HEK293 (cell line): ENCODE measurements at regions not wholly inside any gene's neighbourhood (a gene's known extent, or its start where the extent isn't known, plus 50 kb on each side); places are given as distances from the start of the nearest gene placed in this dataset.

Experiments used
- CTCF ChIA-PET: fragments of 350-600 bp; formaldehyde crosslinking; extraction: SDS; loops from one replicate; lab custom pipeline; 2021; ENCODE audit warnings: antibody characterized with exemption; lab: Yijun Ruan, JAX
- POLR2A ChIA-PET: fragments of 300-600 bp; formaldehyde crosslinking; extraction: SDS; loops from one replicate; lab custom pipeline; 2020; ENCODE audit warnings: antibody characterized with exemption, inconsistent platforms; lab: Yijun Ruan, JAX
- H3K27ac ChIP-seq: fragments of 200-500 bp; sonication (Bioruptor generic); 2 replicates; pipeline ENCODE4 v1.5.1; 2014; ENCODE audit warnings: low read depth, low read length, control low read depth, inconsistent platforms; ENCODE audit errors: extremely low read depth
- H3K36me3 ChIP-seq, 2 experiments: fragments of 200-500 bp in 1 of 2; sonication (Bioruptor generic) in 1 of 2; 1 replicate in 1 of 2; 2 replicates in 1 of 2; pipeline ENCODE4 v1.5.1; 2014 to 2017; ENCODE audit warnings: inconsistent platforms in 2 of 2, low read length in 2 of 2; ENCODE audit not compliant: control insufficient read depth in 2 of 2, insufficient read depth in 1 of 2
- H3K4me1 ChIP-seq: fragments of 200-500 bp; sonication (Bioruptor generic); 2 replicates; pipeline ENCODE4 v1.5.1; 2014; ENCODE audit warnings: mild to moderate bottlenecking, low read length, inconsistent platforms; ENCODE audit not compliant: control insufficient read depth, insufficient read depth
- H3K4me3 ChIP-seq: 2 replicates; pipeline ENCODE4 v1.5.1; 2011; ENCODE audit warnings: low read depth, mild to moderate bottlenecking, control low read depth, low read length, moderate library complexity
- H3K9me3 ChIP-seq: fragments of 200-500 bp; sonication (Bioruptor generic); 2 replicates; pipeline ENCODE4 v1.5.1; 2014; ENCODE audit warnings: low read depth, low read length, inconsistent platforms; ENCODE audit not compliant: control insufficient read depth, insufficient read depth
- GLI4 ChIP-seq: fragments of 450-650 bp; formaldehyde crosslinking; IDR thresholded peaks from 2 replicates; pipeline ENCODE4 v1.5.1; 2016; ENCODE audit warnings: missing biosample characterization, missing genetic modification characterization
- GLIS2 ChIP-seq: fragments of 450-650 bp; formaldehyde crosslinking; IDR thresholded peaks from 2 replicates; pipeline ENCODE4 v1.5.1; 2016; ENCODE audit warnings: missing biosample characterization, missing genetic modification characterization
- RBAK ChIP-seq: fragments of 450-650 bp; formaldehyde crosslinking; IDR thresholded peaks from 2 replicates; pipeline ENCODE4 v1.5.1; 2016; ENCODE audit warnings: missing biosample characterization, missing genetic modification characterization
- TSHZ1 ChIP-seq: fragments of 450-650 bp; formaldehyde crosslinking; IDR thresholded peaks from 2 replicates; pipeline ENCODE4 v1.5.1; 2016; ENCODE audit warnings: missing biosample characterization, missing genetic modification characterization, borderline replicate concordance
- ZNF221 ChIP-seq: fragments of 450-650 bp; formaldehyde crosslinking; IDR thresholded peaks from 2 replicates; pipeline ENCODE4 v1.5.1; 2017; ENCODE audit warnings: missing biosample characterization, missing genetic modification characterization, borderline replicate concordance
- ZNF274 ChIP-seq, 2 experiments: fragments of 200-500 bp in 1 of 2; fragments of 450-650 bp in 1 of 2; sonication (Bioruptor generic) in 1 of 2; formaldehyde crosslinking in 1 of 2; IDR thresholded peaks; 2 replicates each; pipeline versions ENCODE4 v1.5.1 to v1.6.1; 2014 to 2016; ENCODE audit warnings: borderline replicate concordance in 1 of 2, inconsistent platforms in 1 of 2, low read length in 1 of 2, missing biosample characterization in 1 of 2, missing genetic modification characterization in 1 of 2
- ZNF324 ChIP-seq: fragments of 450-650 bp; formaldehyde crosslinking; IDR thresholded peaks from 2 replicates; pipeline ENCODE4 v1.5.1; 2016; ENCODE audit warnings: missing biosample characterization, missing genetic modification characterization
- ZNF362 ChIP-seq: fragments of 450-650 bp; formaldehyde crosslinking; IDR thresholded peaks from 2 replicates; pipeline ENCODE4 v1.5.1; 2016; ENCODE audit warnings: missing biosample characterization, missing genetic modification characterization
- ZNF366 ChIP-seq: fragments of 450-650 bp; formaldehyde crosslinking; conservative IDR thresholded peaks from 2 replicates; pipeline ENCODE4 v1.5.1; 2016; ENCODE audit warnings: missing biosample characterization, missing genetic modification characterization
- ZNF37A ChIP-seq: fragments of 450-650 bp; IDR thresholded peaks from 2 replicates; pipeline ENCODE4 v1.5.1; 2018; ENCODE audit warnings: missing biosample characterization, missing genetic modification characterization
- ZNF530 ChIP-seq: fragments of 450-650 bp; formaldehyde crosslinking; IDR thresholded peaks from 2 replicates; pipeline ENCODE4 v1.5.1; 2016; ENCODE audit warnings: low read depth, missing biosample characterization, missing genetic modification characterization
- ZNF624 ChIP-seq: fragments of 450-650 bp; formaldehyde crosslinking; IDR thresholded peaks from 2 replicates; pipeline ENCODE4 v1.5.1; 2017; ENCODE audit warnings: missing biosample characterization, missing genetic modification characterization
- ZNF629 ChIP-seq: fragments of 450-650 bp; formaldehyde crosslinking; IDR thresholded peaks from 2 replicates; pipeline ENCODE4 v1.5.1; 2017; ENCODE audit warnings: missing biosample characterization, missing genetic modification characterization
- ZNF707 ChIP-seq: fragments of 450-650 bp; formaldehyde crosslinking; IDR thresholded peaks from 2 replicates; pipeline ENCODE4 v1.5.1; 2016; ENCODE audit warnings: missing biosample characterization, missing genetic modification characterization
- ZNF747 ChIP-seq: fragments of 450-650 bp; formaldehyde crosslinking; IDR thresholded peaks from 2 replicates; pipeline ENCODE4 v1.5.1; 2016; ENCODE audit warnings: missing biosample characterization, missing genetic modification characterization
- ZNF768 ChIP-seq: fragments of 450-650 bp; formaldehyde crosslinking; IDR thresholded peaks from 2 replicates; pipeline ENCODE4 v1.5.1; 2018; ENCODE audit warnings: missing biosample characterization, mild to moderate bottlenecking, missing genetic modification characterization
- ZSCAN30 ChIP-seq: fragments of 450-650 bp; IDR thresholded peaks from 2 replicates; pipeline ENCODE4 v1.5.1; 2018; ENCODE audit warnings: missing biosample characterization, mild to moderate bottlenecking, missing genetic modification characterization, moderate library complexity
- ZSCAN4 ChIP-seq: fragments of 450-650 bp; formaldehyde crosslinking; IDR thresholded peaks from 2 replicates; pipeline ENCODE4 v1.5.1; 2017; ENCODE audit warnings: missing biosample characterization, missing genetic modification characterization
- TF ChIP-seq, protein P1 (sequence below): fragments of 450-650 bp; formaldehyde crosslinking; IDR thresholded peaks from 2 replicates; pipeline ENCODE4 v1.5.1; 2016; ENCODE audit warnings: missing biosample characterization, missing genetic modification characterization
- TF ChIP-seq, protein P2 (sequence below): fragments of 450-650 bp; formaldehyde crosslinking; IDR thresholded peaks from 2 replicates; pipeline ENCODE4 v1.5.1; 2017; ENCODE audit warnings: missing biosample characterization, missing genetic modification characterization
- TF ChIP-seq, protein P3 (sequence below): fragments of 450-650 bp; formaldehyde crosslinking; IDR thresholded peaks from 2 replicates; pipeline ENCODE4 v1.5.1; 2016; ENCODE audit warnings: missing biosample characterization, missing genetic modification characterization, low read depth

DNA sequence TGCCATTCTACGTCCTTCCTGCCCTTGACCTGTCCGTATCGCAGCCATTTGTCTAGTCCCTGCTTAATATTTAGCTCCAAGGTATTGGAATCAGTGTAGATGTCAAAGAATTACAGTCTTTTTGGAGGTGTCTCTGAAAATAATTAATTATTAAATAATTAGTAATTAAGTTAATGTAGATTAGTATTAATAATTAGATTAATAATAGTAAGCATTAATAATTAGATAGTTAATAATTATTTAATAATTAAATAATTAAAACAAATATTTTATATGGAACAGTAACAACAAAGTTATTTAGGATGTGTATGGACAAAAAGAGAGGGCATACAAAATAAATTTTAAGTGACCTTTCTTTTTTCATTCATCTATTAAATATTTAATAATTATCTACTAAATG lies 639.6 kb downstream of the AACS start:
- H3K4me1 ChIP-seq = no peaks in the 10 kb centered on the region
- TF ChIP-seq ZNF707 (no peak), ZNF366 (tag by site-specific recombination) (no peak), ZNF362 (tag by site-specific recombination) (no peak), RBAK (tag by site-specific recombination) (no peak), GLIS2 (no peak), GLI4 (tag by site-specific recombination) (no peak), ZNF37A (no peak), ZNF747 (tag by site-specific recombination) (no peak), ZNF768 (tag by site-specific recombination) (no peak), ZNF530 (tag by site-specific recombination) (no peak), ZNF324 (tag by site-specific recombination) (no peak), ZNF221 (tag by site-specific recombination) (no peak), ZNF274 (IDR thresholded peaks at IDR 0.05; ENCODE audit: low read length) (no peak), ZNF274 (tag by site-specific recombination; IDR thresholded peaks at IDR 0.05; ENCODE audit: borderline replicate concordance) (no peak), ZSCAN30 (tag by site-specific recombination) (no peak), ZNF624 (tag by site-specific recombination) (no peak)
- TF ChIP-seq, protein P1, sequence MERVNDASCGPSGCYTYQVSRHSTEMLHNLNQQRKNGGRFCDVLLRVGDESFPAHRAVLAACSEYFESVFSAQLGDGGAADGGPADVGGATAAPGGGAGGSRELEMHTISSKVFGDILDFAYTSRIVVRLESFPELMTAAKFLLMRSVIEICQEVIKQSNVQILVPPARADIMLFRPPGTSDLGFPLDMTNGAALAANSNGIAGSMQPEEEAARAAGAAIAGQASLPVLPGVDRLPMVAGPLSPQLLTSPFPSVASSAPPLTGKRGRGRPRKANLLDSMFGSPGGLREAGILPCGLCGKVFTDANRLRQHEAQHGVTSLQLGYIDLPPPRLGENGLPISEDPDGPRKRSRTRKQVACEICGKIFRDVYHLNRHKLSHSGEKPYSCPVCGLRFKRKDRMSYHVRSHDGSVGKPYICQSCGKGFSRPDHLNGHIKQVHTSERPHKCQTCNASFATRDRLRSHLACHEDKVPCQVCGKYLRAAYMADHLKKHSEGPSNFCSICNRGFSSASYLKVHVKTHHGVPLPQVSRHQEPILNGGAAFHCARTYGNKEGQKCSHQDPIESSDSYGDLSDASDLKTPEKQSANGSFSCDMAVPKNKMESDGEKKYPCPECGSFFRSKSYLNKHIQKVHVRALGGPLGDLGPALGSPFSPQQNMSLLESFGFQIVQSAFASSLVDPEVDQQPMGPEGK (tag by site-specific recombination) = no peak
- TF ChIP-seq, protein P2, sequence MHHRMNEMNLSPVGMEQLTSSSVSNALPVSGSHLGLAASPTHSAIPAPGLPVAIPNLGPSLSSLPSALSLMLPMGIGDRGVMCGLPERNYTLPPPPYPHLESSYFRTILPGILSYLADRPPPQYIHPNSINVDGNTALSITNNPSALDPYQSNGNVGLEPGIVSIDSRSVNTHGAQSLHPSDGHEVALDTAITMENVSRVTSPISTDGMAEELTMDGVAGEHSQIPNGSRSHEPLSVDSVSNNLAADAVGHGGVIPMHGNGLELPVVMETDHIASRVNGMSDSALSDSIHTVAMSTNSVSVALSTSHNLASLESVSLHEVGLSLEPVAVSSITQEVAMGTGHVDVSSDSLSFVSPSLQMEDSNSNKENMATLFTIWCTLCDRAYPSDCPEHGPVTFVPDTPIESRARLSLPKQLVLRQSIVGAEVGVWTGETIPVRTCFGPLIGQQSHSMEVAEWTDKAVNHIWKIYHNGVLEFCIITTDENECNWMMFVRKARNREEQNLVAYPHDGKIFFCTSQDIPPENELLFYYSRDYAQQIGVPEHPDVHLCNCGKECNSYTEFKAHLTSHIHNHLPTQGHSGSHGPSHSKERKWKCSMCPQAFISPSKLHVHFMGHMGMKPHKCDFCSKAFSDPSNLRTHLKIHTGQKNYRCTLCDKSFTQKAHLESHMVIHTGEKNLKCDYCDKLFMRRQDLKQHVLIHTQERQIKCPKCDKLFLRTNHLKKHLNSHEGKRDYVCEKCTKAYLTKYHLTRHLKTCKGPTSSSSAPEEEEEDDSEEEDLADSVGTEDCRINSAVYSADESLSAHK = no peak
- TF ChIP-seq, all 188 proteins: peak for 0
- CTCF ChIA-PET = no interaction called here
- Histone ChIP-seq H3K27ac (no peak overlapping the region), H3K9me3 (no peaks in the 10 kb centered on the region), H3K4me3 (no peak overlapping the region), H3K36me3 (no peaks in the 10 kb centered on the region)
- POLR2A ChIA-PET = no interaction called here

- H3K36me3 ChIP-seq = no peaks in the 10 kb centered on the region
- TF ChIP-seq ZSCAN4 (tag by site-specific recombination) (peak; percentile 98), ZNF629 (tag by site-specific recombination) (no peak), TSHZ1 (tag by site-specific recombination) (no peak)
- TF ChIP-seq, protein P3, sequence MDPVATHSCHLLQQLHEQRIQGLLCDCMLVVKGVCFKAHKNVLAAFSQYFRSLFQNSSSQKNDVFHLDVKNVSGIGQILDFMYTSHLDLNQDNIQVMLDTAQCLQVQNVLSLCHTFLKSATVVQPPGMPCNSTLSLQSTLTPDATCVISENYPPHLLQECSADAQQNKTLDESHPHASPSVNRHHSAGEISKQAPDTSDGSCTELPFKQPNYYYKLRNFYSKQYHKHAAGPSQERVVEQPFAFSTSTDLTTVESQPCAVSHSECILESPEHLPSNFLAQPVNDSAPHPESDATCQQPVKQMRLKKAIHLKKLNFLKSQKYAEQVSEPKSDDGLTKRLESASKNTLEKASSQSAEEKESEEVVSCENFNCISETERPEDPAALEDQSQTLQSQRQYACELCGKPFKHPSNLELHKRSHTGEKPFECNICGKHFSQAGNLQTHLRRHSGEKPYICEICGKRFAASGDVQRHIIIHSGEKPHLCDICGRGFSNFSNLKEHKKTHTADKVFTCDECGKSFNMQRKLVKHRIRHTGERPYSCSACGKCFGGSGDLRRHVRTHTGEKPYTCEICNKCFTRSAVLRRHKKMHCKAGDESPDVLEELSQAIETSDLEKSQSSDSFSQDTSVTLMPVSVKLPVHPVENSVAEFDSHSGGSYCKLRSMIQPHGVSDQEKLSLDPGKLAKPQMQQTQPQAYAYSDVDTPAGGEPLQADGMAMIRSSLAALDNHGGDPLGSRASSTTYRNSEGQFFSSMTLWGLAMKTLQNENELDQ = no peak
- TF ChIP-seq, all 188 proteins: peak for 1
- H3K4me1 ChIP-seq = no peaks in the 10 kb centered on the region
- ChIA-PET CTCF (no interaction called here), POLR2A (no interaction called here)
- H3K9me3 ChIP-seq = no peaks in the 10 kb centered on the region
- H3K4me3 ChIP-seq = no peak overlapping the region
- H3K27ac ChIP-seq = no peak overlapping the region
Measured at GRCh38 chr12:125720961-125721360, 655.7 kb downstream of the AACS start.
